ENCODE measurements at regions not wholly inside any gene's neighbourhood (a gene's known extent, or its start where the extent isn't known, plus 50 kb on each side); places are given as distances from the start of the nearest gene placed in this dataset.
A peak's percentile ranks its signal among the peaks of the same experiment; 100 is the strongest.
"Not testable (repeated sequence)": the region's sequence is repeated elsewhere in the genome, so short reads cannot be mapped to it uniquely, and the experiment has no call there.

DNA sequence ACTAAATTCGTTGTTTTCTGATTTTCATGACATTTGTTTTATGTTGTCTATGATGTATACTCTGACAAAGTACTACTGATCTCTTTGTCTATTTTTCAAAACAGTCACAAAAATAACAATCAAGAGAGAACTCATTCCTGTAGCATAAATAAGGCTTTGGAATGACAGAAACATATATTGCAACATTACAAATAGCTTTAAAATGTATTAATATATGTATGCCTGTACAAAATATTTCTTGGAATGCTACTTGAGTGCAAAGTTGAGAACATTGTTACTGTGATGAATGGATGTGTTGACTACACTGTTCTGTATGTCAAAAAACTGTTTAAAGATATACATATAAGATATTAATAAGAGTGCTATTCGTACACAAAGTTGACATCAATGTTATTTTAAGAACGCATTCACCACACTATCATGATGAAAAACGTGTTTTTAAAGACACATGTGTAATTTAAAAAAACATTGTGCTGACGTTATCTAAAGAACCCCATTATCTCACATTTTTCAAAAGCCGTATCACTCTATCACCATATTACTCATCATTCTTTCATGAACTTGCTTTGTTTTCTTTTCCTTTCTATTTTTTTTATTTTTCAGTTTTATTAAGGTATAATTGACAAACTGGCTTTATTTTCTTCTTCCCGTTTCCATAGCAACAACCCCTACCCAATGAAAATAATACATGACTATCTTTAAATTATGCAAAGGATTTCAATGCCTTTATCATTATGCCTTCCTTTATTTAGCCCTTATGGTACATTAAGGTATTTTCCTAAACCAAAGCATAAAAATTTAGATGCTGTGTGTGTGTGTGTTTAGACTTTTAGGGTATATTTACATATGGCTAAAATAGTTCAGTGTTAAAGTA is 918.8 kb downstream of the SLITRK1 start:
- no peak for DNase-seq (ENCODE audit: low spot score)

DNA sequence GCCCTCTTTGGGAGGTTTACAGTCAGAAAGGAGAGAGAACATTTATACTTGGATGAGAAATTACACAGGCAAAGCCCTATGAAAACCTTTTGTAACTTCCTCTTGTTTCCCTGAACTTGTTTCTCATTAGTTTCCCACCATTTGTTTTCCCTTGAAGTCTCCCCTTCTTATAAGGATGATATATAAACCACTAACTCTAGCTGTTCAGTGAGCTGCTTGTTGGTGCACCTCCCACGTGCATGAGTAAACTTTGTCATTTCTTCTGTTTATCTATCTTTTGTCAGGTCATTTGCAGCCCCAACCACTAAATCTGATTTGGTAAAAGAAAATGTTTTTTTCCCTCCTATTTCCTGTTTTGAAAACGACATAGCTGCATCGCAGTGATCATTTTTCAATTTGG is 919.9 kb downstream of the SLITRK1 start:
- DNase-seq (ENCODE audit: low spot score) = no peak

DNA sequence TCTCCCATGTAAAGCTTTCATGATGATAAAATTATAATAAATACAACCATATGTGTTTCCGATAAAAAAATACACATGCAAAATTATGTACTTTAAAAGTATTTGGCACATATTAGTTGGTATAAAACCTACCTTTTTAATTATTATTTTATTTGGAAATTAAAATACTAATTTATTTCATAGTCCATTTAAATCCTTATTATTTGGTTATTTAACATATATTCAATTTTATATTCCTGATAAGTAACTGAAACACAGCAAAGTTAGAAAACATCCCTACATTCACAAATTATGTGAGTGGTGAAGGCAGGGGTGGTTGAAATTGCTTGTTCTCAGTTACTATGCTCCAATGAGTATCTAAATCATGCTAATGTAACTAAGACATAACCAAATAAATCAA is 920.5 kb downstream of the SLITRK1 start:
- DNase-seq (ENCODE audit: low spot score) = no peak

DNA sequence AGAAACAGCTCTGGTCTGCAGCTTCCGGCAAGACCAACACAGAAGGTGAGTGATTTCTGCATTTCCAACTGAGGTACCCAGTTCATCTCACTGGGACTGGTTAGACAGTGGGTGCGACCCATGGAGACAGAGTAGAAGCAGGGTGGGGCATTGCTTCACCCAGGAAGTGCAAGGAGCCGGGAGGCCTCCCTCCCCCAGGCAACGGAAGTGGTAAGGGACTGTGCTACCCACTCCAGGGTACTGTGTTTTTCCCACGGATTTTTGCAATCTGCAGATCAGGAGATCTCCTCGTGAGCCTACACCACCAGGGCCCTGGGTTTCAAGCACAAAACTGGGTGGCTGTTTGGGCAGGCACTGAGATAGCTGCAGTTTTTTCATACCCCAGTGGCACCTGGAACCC is 929.9 kb downstream of the SLITRK1 start:
- DNase-seq (ENCODE audit: low spot score) = not testable (repeated sequence)

DNA sequence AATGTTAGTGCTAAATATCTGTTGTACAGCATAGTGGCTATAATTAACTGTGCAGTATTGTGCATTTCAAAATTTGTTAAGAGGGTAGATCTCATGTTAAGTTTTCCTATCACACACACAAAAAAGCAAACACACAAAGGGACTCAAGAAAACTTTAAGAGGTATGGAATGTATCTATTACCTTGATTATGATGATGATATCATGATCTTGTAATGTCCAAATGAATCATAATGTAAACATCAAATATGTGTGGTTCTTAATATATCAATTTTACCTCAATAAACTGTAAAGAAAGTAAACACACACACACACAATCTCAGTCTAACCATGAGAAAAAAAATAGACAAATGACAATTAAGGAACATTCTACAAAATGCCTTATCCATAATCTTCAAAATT is 934.6 kb downstream of the SLITRK1 start:
- no peak for DNase-seq (ENCODE audit: low spot score)

DNA sequence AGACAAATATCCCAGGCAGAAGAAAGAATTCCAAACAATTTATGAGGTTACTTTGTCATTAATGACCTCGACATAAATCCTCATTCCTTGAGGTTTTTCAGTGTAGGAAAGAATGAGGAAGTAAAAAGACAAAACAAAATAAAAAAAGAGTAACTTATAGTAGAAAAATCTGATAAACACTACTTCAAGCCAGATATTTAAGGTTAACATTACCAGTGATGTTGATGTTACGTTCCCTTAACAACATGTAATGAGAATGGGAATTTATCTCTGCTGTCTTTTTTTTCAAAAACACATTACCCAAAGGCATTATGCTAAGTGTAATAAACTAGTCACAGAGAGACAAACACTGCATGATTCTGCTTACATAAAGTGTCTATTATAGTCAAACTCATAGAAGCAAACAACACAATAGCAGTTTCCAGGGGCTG is 935.1 kb downstream of the SLITRK1 start:
- peak; percentile 35 for DNase-seq (ENCODE audit: low spot score)

DNA sequence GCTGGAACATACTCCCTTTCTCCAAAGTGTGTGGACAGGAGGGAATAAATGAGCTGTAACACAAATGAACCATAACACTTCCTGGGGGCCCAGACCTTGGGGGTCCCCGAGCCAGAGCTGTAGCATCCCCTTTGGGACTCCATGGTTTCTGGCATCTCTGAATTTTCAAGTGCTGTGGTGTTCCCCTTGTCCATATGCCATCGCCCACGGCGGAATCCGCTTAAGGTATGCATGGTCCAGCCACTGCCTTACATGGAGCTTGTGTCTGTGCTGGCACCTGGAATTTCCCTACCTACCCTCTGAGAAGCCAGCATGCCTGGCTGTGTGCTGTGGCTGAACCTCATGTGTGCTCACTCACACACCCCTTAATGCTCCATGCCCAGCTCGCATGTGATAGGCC is 943.6 kb downstream of the SLITRK1 start:
- DNase-seq (ENCODE audit: low spot score) = no peak

DNA sequence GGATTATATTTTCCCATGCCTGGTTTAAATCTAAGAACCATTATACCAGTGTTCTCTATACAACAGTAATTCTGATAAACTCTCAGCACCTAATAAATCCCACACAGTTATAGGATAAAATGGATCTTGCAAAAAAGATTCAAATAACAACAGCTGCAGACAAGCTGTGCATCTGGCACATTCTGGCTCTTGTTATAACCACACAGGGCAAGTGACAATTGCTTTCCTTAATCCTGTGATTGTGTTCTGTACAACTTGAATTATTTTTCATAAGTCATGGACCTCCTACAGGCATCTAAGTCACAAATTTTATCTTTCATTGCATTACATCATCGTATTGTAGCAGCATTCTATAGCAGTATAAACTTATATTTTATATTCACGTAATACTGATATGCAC is 948.3 kb downstream of the SLITRK1 start:
- DNase-seq (ENCODE audit: low spot score) = no peak

DNA sequence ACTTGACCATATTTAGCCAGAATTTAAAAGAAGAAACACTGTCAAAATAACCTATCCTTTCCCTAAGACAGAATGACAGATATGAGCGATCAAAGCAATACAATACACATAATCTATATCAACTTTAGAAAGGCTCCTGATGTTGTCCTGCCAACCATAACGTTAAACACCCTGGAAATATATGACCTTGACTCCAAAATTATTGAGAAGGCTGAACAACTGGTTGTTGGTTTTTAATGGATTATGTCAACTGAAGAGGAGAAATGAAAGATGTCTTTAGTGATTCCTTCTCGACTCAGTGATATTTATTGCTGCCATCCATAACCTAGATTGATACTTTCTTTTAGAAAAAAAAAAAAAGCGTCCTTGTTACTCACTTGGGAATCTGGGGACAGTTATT is 957.2 kb downstream of the SLITRK1 start:
- no peak for DNase-seq (ENCODE audit: low spot score)

DNA sequence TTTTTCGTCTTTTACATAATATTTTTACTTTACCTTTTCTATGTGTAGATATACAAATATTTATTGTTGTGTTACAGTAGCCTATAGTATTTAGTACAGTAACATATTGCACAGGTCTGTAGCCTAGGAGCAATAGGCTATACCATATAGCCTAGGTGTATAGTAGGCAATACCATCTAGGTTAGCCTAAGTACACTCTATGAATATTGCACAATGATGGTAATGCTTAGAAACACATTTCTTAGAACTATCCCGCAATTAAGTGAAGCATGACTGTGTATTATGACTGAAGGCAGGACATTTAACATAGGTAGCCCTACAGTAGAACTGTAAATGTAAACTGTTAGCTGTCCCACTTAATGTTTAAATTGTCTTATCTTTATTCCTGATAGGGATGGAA is 964.3 kb downstream of the SLITRK1 start:
- DNase-seq (ENCODE audit: low spot score) = no peak

DNA sequence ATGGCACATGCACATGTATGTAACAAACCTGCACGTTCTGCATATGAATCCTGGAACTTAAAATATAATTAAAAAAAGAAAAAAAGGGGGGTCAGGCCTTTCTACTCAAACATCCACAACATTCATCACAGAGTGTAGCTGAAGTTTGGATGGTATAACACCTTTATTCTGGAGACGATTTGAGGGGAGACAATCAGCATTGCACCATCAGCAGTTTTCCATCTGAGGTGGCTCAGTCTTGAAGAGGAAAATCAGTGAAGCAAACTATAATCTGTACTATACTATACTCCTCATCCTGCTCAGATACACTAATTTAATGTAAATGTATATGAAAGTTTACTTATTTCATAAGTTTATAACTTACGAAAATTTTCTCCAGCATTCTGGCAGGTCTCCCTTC is 969.7 kb downstream of the SLITRK1 start:
- no peak for DNase-seq (ENCODE audit: low spot score)

DNA sequence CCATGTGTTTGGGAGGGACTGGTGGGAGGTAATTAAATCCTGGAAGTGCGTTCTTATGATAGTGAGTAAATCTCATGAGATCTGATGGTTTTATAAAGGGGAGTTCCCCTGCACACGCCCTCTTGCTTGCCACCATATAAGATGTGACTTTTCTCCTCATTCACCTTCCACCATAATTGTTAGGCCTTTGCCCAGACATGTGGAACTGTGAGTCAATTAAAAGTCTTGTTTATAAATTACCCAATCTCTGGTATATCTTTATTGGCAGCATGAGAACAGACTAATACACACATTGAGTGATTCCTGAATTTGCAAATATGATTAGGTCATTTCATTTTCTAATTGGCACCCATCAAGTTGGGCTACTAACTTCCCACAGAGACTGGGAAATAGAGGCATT is 977.2 kb downstream of the SLITRK1 start:
- no peak for DNase-seq (ENCODE audit: low spot score)

DNA sequence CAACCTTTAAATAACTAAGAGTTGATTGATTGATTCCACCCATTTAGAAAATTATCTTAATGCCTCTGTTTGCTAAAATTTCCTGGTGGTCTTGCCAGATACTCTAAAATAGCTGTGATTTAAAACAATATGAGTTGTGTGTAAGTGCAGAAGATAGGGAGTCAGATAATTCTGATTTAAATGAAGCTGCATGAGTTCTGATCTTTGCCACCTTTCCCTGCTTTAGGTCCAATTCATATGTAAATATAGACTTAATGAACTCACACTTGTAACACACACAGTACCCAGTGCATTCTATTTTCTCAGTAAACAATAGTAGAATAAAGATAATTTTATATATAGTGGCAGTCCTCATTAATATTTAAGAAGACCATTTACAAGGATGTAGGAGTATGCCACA is 981.8 kb downstream of the SLITRK1 start:
- no peak for DNase-seq (ENCODE audit: low spot score)

DNA sequence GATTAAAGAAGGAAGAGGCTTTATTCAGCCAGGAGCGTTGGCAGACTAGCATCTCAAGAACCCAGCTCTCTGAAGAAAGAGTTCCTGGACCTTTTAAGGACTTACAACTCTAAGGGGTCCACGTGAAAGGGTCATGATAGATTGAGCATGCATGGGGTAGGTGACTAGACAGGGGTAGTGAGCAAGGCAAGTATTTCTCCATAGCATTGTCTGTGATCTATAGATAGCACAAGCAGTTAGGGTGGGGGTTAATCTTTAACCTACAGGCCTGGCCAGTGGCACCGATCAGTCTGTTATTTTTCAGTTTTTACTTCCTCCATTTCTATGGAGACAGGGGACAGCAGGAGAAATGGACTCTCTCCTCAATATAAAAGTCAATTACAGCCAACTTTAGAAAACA is 983.7 kb downstream of the SLITRK1 start:
- DNase-seq (ENCODE audit: low spot score) = peak; percentile 2

DNA sequence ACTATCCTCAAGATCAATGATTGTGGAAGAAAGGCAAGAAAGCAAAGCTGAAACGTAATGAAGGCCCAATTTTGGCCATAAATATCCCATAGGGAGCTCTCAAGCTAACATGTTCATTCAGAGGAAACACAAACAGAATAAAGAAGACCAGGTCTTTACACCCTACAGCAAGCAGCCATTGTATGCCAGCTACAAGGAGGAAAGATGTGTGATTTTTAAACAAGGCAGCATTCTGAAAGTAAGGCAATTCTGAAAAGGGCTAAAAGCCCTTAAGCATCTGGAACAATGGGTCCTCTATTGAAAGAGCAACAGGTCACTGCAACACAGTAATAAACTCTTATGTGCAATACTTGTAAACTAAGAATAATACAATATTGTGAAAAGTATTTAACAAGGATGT is 1002.4 kb downstream of the SLITRK1 start:
- no peak for DNase-seq (ENCODE audit: low spot score)

DNA sequence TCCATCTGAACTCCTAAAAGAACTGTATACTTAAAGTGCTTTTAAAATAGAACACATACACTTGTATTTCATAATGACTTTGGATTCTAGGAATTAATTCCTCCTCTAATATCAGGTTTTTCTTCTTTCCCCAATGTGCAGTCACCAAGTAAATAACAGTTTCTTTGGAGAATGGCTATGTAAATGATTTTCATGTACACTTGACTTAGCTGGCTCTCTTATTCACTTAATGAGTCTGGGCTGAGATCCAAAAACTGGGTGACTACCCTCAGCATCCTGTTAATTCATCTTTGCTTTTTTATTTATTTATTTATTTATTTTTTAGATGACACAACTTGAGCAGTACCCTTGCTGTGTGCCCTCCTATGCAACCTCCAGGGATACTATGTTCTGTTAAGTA is 1003.7 kb downstream of the SLITRK1 start:
- DNase-seq (ENCODE audit: low spot score) = peak; percentile 44

DNA sequence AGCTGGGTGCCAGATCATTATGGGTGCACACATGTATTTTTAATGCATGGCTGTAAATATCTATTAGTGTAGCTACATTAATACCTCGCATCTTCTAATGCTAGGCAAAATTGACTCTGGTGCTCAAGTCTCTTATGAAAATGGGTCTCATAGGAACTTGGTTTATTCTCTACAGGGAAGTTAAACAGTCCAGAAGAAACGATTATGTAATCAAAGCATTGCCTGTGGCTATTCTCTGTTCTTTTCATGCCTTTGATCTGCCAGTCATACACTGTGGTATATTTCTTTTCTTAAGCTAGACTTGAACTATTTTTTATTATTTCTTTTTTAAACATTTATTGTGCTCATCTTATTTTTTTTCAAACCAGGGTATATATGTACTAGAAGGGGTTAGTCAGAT is 1015.0 kb downstream of the SLITRK1 start:
- DNase-seq (ENCODE audit: low spot score) = no peak

DNA sequence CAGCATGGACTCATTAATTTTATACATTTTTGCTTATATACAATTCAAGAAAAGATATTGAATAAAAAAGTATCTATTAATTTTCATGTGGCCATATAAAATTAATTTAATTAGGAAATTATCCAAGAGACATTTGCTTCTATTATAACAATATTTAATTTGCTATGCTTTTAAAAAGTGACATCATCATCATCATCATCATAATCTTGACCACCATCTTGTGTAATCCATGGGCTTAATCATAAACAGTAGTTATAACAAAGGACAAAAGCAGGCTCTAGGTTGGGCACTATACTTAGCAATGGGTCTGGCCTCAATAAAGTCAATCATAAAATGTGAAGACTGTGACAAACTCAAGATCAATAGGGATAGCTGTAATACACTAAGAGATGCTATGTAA is 1031.6 kb downstream of the SLITRK1 start:
- DNase-seq (ENCODE audit: low spot score) = no peak

DNA sequence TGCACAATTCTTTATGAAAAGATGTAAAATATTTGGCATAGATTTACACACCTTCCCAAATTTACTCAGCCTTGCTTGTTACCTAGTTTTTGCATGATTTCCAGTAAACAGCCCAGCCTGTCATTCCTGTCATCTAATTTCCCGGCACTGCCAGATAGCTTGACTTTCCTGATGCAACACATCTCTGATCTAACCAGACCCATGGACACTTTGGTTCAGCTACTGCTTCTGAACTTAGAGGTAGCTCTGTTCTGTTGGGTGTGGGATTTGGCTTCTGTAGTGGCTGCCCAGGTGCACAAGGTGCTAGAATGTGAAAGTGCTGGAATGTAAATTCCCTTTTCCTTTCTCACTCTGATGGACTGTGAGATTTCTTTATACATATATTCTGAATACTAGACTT is 1033.5 kb downstream of the SLITRK1 start:
- no peak for DNase-seq (ENCODE audit: low spot score)

DNA sequence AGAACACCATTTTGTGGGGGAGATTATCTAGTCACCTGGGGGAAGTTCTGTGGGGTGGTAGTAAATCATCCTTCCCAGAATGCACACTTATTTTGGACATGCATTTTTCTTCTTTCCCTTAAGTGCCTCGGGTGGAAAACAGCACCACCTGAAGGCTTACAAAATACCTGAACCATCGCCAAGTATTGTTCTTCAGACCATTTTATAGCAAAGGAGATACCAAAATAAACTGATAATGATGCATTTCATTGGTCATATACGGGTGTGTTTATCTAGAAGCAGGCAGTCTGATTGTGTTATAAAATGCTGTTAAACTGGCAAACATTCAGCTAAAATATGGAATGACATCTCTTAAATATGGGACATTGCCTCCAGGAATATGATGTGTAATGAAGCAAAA is 1034.7 kb downstream of the SLITRK1 start:
- DNase-seq (ENCODE audit: low spot score) = no peak

DNA sequence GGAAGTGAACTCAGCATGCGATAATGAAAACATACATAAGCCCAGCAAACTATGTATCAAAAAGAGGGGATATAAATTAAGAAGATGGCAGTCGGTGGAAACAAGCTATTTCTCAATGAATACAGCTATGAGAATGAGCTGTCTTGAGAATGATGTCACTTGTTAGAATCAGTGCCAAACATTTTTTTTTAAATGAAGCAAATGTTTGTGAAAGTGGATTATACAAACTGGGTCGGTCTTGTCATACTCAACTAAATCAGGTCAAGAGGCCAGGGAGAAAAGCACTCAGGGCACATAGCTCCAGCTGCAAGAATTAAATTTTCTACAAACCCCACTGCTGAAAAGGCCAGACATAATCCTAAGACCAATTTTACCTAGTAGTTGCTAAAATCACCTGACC is 1048.4 kb downstream of the SLITRK1 start:
- DNase-seq (ENCODE audit: low spot score) = no peak

DNA sequence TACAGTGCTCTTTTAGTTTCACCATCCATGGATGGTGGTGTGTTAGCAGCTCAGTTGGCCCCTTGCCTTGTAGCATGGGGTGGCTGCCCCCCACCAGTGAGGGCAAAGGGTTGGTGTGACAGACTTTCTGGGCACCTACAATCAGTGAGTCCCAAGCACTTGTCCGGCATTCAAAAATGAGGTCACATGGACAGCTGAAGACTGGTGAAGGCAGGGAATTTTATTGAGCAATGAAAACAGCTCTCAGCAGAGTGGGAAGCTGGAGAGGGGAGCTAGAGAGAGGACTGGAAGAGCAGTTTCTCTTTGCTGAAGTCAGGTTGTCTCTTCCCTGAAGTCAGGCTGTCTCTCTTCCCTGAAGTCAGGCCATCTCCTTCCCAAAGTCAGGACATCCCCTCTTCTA is 1053.2 kb downstream of the SLITRK1 start:
- DNase-seq (ENCODE audit: low spot score) = no peak

DNA sequence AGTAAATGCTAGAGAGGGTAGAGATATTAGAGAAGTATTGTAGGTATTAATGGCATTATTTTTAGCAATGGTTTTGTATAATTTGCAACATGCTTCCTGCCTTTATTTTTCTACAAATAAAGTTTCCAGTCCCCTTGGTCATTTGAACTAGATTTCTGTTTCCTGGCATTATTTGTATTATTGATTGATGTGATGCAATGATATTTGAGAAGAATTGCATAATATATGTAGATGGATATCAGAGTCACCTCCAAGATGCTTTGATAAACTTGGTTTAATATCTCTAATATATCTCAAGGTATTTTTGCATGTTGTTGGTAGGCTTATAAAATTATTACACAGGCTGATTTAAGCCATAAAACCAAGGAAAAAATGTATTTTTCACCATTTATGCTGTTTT is 1054.5 kb downstream of the SLITRK1 start:
- no peak for DNase-seq (ENCODE audit: low spot score)

DNA sequence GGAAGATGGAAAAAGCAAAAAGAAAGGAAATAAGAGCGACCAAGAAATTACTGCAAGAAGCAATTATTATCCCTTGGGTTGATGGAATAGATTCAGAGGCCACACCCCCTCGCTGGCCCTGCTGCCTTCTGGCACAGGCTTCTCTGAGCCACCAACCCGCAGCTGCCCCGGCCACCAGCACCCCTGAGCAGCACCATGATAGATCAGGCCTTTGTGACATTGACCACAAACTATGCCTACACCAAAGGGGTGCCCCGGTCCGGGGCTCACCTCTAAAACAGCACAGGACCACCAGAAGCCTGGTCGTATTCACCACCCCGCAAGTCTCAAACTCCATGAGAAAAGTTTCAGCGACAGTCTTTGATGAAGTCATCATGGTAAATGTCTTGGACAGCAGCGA is 1059.3 kb downstream of the SLITRK1 start:
- DNase-seq (ENCODE audit: low spot score) = no peak
